Stomach (tissue), 4 donors: ENCODE measurements at regions not wholly inside any gene's neighbourhood (a gene's known extent, or its start where the extent isn't known, plus 50 kb on each side); places are given as distances from the start of the nearest gene placed in this dataset.

ENCODE experiments used
- POLR2A ChIP-seq, 4 donors: fragments of 450-650 bp; IDR thresholded peaks; one replicate each; pipeline ENCODE4 v1.6.1; 2016; ENCODE audit warnings: antibody characterized with exemption in 4 of 4, control low read depth in 2 of 4, mild to moderate bottlenecking in 1 of 4, moderate library complexity in 1 of 4
- POLR2AphosphoS5 ChIP-seq, 3 donors: sonication (generic); formaldehyde crosslinking; IDR thresholded peaks; one replicate each; pipeline ENCODE4 v1.6.1; 2016; ENCODE audit warnings: antibody characterized with exemption in 3 of 3

GRCh38 chr7:84363741-84364140 is 169.2 kb upstream of the SEMA3A start:
- TF ChIP-seq POLR2AphosphoS5 (IDR thresholded peaks at IDR 0.05) = no peak
- no peak for TF ChIP-seq POLR2A (IDR thresholded peaks at IDR 0.05)
